Left lung (tissue), 4 donors: ENCODE measurements at regions not wholly inside any gene's neighbourhood (a gene's known extent, or its start where the extent isn't known, plus 50 kb on each side); places are given as distances from the start of the nearest gene placed in this dataset.
"Not testable (repeated sequence)": the region's sequence is repeated elsewhere in the genome, so short reads cannot be mapped to it uniquely, and the experiment has no call there.

ENCODE experiments used
- ATAC-seq: fragments of 200-7000 bp; cut with Tn5 transposase; one replicate; pipeline ENCODE4 v1.9.1; 2020; ENCODE audit warnings: moderate library complexity
- DNase-seq, 4 donors: peaks; one replicate each; pipeline ENCODE4 v3.0.0-alpha.2; 2013 to 2020
- H3K27ac ChIP-seq, 2 donors: fragments of 200-600 bp; sonication (generic) in 1 of 2; one replicate each; pipeline versions ENCODE4 v1.5.0 to v1.8.0; 2020 to 2021
- H3K27me3 ChIP-seq, 2 donors: fragments of 200-600 bp; sonication (generic) in 1 of 2; one replicate each; pipeline versions ENCODE4 v1.5.0 to v1.8.0; 2020 to 2021
- H3K36me3 ChIP-seq, 2 donors: fragments of 200-600 bp; sonication (generic) in 1 of 2; one replicate each; pipeline versions ENCODE4 v1.5.0 to v1.8.0; 2020 to 2021
- H3K4me1 ChIP-seq, 2 donors: fragments of 200-600 bp; one replicate each; pipeline ENCODE4 v1.8.0; 2021
- H3K4me3 ChIP-seq, 2 donors: fragments of 200-600 bp; sonication (generic) in 1 of 2; one replicate each; pipeline versions ENCODE4 v1.5.0 to v1.8.0; 2020 to 2021; ENCODE audit warnings: mild to moderate bottlenecking in 1 of 2
- H3K9me3 ChIP-seq, 2 donors: fragments of 200-600 bp; sonication (generic) in 1 of 2; one replicate each; pipeline versions ENCODE4 v1.5.0 to v1.8.0; 2020 to 2021
- intact Hi-C, 2 donors: fragments of 100-400 bp; cut with DNase I; formaldehyde crosslinking; loops; one replicate each; pipeline versions ENCODE4 v1.11.2 to v1.14.2; 2022
- TF ChIP-seq, protein P1 (sequence below), 2 donors: fragments of 200-600 bp; sonication (generic) in 1 of 2; IDR thresholded peaks; one replicate each; pipeline versions ENCODE4 v1.5.0 to v1.8.0; 2021; ENCODE audit warnings: antibody characterized with exemption in 2 of 2
- donor health status: DM: no; HTN: yes; CAD: no.
- donor health status: DM: no; HTN: no; CAD: no.

DNA sequence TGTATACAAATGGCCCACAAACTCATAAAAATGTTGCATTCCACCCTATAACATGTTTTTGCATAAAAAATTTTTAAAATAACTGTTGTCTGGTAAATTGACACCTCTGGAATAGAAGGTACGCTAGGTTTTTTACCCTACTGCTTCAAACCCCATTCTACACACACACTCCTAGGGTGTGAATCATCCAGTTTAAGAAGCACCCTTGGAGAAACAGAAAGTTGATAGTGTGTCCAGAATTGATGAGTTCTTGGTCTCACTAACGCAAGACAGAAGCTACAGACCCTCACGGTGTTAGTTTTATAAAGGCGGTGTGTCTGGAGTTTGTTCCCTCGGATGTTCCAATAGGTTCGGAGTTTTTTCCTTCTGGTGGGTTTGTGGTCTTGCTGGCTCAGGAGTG, 158.5 kb downstream of the KLRB1 start:
- no peaks in the 10 kb centered on the region for H3K27me3 ChIP-seq

DNA sequence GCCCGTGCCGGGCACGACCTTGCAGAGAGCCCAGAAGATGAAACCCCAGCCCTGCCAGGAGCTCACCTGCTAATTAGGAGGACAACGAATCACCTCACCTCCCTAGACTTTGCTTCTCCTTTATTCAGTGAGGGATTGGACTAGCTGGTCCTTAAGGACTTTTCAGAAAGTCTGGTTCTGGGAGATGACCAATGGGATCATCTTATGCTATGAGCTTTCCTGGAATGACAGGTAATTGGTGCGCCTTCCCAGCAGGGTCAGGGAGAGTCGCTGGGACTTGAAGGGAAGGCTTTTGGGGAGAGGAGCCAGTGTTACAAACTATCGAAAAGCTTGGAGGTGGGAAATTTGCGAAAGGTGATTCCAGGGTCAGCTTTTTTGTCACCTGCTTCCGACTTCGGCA, 159.1 kb downstream of the KLRB1 start:
- H3K27me3 ChIP-seq, H3K27ac ChIP-seq, H3K9me3 ChIP-seq, DNase-seq, H3K4me1 ChIP-seq, H3K36me3 ChIP-seq, intact Hi-C loops: not testable (repeated sequence)
- H3K4me3 ChIP-seq = peak overlapping the region; percentile 48 to 54
- ATAC-seq = peak; percentile 59

More for the DNA sequence above, 158.5 kb downstream of the KLRB1 start:
- Histone ChIP-seq H3K9me3 (no peaks in the 10 kb centered on the region), H3K27ac (no peak overlapping the region), H3K4me1 (peaks cover 0 to 5% of the 10 kb centered on the region in 2 donors), H3K36me3 (no peaks in the 10 kb centered on the region), H3K4me3 (peak overlapping the region in 1 of 2 donors; percentile 54)
- no peak for ATAC-seq
- no peak for DNase-seq
- intact Hi-C loops = no loop called here
- TF ChIP-seq, protein P1, sequence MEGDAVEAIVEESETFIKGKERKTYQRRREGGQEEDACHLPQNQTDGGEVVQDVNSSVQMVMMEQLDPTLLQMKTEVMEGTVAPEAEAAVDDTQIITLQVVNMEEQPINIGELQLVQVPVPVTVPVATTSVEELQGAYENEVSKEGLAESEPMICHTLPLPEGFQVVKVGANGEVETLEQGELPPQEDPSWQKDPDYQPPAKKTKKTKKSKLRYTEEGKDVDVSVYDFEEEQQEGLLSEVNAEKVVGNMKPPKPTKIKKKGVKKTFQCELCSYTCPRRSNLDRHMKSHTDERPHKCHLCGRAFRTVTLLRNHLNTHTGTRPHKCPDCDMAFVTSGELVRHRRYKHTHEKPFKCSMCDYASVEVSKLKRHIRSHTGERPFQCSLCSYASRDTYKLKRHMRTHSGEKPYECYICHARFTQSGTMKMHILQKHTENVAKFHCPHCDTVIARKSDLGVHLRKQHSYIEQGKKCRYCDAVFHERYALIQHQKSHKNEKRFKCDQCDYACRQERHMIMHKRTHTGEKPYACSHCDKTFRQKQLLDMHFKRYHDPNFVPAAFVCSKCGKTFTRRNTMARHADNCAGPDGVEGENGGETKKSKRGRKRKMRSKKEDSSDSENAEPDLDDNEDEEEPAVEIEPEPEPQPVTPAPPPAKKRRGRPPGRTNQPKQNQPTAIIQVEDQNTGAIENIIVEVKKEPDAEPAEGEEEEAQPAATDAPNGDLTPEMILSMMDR (IDR thresholded peaks at IDR 0.05) = no peak

DNA sequence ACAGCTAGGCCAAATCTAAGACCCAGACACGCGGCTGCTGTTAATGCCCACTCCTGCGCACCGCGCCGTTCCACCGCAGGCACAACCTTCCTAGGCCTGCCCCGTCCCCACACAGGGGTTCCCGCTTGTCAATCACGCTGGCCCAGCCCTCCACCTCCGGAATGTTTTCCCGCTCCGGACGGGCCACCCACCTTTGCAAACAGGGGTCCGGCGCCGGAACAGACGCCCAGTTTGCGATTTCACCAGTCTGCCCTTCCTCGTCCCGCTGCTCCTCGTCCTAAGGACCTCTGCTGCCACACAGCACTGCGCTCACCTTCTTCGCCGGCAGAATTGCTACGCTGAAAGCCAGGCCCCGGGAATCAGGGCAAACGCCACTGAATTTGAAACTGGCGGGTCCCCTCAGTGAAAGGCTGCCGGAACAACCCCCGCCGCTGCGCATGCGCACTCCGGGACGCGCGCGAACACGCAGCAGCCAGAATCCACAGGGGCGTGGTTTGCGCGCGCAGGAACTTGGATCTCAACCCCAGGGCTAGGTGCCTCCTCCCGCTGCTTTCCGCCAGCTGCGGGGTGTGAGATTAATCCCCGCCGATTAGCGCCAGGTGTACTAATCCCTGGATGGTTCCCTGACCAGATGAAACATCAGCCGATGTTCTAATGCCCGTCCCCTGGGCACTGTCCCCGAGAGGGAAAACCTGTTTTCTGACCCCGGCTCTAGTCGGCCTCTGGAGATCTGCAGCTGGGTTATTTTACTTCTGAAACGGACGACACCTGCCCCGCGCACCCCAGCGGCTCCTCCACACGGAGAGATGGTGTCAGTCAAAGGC, 159.7 kb downstream of the KLRB1 start:
- H3K4me1 ChIP-seq, intact Hi-C loops, H3K27me3 ChIP-seq, H3K36me3 ChIP-seq, H3K9me3 ChIP-seq: not testable (repeated sequence)
- peak; percentile 71 to 97 (median 92) for DNase-seq
- ATAC-seq = peak; percentile 94
- peak overlapping the region in 1 of 2 donors; percentile 44 for H3K27ac ChIP-seq
- peak overlapping the region; percentile 48 to 54 for H3K4me3 ChIP-seq

DNA sequence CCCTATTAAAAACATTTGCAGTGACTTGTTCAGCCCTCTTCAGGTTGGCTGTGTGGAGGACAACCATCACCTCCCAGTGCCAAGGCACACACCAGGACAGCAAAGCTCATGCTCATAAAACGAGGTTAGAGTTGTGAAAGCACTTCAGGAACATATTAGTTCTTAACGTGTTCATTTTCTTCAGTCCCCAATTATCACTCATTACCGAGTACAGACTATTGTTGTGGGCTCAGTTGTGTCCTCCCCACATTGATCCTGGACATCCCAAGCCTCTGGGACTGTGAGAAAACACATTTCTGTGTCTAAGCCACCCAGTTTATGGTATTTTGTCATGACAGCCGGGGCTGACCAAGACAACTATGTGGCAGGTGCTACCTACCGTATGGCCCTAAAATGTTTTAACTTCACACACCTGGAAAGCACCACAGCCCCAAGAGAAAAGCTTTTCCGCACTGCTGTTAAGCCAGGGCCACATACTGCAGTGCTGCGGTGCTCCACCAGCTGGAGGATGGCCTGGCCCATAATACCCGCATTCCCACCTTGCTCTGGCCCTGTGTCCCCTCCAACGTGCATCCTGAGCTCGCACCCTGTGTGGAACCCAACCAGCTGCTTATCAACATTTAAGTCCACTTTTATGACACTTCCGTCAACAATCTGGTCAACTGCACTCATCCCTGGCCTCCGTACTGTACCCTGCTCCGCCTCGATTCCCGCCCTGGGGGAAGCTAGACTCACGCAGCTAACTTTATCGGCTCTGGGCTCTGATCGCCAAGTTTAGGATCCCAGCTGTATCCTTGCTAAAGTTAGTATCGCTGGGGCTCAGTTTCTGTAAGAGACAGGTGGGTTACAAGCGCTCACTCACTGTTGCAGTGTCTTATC, 160.6 kb downstream of the KLRB1 start:
- H3K9me3 ChIP-seq, H3K27me3 ChIP-seq, H3K27ac ChIP-seq, H3K36me3 ChIP-seq, H3K4me1 ChIP-seq, intact Hi-C loops: not testable (repeated sequence)
- peak in 1 of 4 donors; percentile 46 for DNase-seq
- H3K4me3 ChIP-seq = peak overlapping the region in 1 of 2 donors; percentile 54
- peak; percentile 20 for ATAC-seq

DNA sequence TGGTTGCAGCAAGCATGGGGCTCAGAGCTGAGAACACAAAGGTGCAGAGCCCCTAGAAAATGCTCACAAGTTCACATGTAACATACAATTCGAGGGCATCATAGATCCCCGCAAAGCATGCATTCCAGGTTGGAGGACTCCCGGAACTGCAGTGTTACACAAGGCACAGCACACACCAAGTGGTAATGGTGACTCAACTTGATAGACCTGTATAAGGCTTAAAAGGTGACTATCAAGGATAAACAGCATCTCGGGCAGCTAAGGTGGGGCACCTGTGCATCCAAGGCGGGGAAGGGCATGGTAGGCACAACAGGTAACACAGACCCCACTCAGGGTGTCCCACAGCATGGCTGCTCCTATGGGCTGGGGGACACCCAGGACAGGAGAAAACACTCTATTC, 167.3 kb downstream of the KLRB1 start:
- H3K27ac ChIP-seq, H3K9me3 ChIP-seq, DNase-seq, H3K36me3 ChIP-seq, ATAC-seq, H3K4me3 ChIP-seq, intact Hi-C loops, H3K4me1 ChIP-seq, H3K27me3 ChIP-seq: not testable (repeated sequence)

DNA sequence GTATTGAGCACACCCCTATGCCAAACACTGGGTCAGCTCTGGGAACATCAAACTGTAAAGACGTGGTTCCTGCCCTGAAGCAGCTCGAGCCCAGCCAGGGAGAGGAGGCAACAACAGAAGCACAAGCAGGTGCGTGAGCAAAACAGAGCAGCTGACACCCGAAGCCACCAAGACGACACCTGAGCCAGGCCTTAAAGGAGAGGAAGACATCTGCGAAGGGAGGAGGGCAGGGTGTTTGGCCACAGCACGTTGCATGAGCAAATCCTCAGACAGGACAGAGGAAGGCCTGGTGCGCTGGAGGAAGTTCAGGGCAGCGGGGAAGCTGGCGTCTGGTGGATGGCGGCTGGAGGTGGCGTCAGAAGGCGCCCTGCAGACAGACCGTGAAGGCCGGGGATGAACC, 172.0 kb downstream of the KLRB1 start:
- H3K27ac ChIP-seq, ATAC-seq, DNase-seq, intact Hi-C loops, H3K36me3 ChIP-seq, H3K4me1 ChIP-seq, H3K4me3 ChIP-seq, H3K9me3 ChIP-seq, H3K27me3 ChIP-seq: not testable (repeated sequence)

DNA sequence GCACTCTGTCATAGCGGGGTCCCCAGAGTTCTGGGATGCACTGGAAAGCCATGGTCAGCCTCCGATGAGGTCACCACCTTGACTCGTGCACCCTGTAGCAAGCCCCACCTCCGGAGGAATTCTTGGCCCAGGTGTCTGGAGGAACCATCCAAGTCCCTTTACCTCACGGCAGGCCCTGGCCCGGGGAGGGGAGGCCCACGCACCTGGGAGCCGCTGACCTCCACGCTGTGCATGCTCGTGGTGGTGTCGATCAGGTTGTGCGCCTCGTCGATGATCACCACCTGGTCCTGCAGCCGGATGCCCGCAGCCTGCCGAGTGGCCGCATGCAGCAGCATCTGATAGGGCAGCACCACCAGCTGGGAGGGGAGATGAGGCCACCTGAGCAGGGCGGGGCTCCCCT, 177.3 kb downstream of the KLRB1 start:
- not testable (repeated sequence) for H3K4me1 ChIP-seq

DNA sequence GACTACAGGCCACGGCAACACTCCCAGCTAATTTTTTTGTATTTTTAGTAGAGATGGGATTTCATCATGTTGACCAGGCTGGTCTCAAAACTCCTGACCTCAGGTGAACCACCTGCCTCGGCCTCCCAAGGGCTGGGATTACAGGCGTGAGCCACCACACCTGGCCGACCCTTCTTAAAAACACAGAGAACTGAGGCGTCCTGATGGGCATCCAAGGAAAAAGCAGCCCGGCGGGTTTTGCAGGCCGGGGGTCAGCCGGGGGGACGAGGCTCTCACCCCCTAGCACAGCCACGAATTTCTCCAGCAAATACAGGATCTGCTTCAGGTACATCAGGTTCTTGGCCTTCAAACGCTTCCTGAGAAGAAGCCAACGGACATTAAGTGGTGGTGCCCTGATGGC, 178.9 kb downstream of the KLRB1 start:
- DNase-seq, ATAC-seq, H3K4me1 ChIP-seq, H3K36me3 ChIP-seq, H3K27ac ChIP-seq, H3K27me3 ChIP-seq, intact Hi-C loops, H3K9me3 ChIP-seq, H3K4me3 ChIP-seq: not testable (repeated sequence)

More for the DNA sequence above, 177.3 kb downstream of the KLRB1 start:
- H3K9me3 ChIP-seq, H3K4me3 ChIP-seq, ATAC-seq, DNase-seq, intact Hi-C loops, H3K27ac ChIP-seq, H3K36me3 ChIP-seq, H3K27me3 ChIP-seq: not testable (repeated sequence)

DNA sequence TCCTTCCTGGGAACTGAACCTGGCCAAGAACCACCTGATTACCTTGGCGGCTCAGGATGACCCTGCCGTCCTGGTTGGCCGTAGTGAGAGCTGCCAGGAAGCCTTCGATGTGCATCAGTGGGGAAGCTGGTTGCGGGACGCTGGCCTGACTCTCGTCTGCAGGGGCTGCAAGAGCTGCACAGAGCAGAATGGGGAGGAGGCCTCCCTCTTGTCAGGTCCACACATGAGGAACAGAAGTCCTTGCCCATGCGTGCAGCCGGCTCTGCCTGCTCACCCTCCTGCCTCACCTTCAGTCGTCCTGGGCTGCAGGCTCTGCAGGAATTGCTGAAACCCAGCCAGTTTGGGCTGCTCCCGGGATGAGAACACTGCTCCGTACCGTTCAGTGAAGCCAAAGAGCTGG, 182.3 kb downstream of the KLRB1 start:
- ATAC-seq, H3K27me3 ChIP-seq, H3K27ac ChIP-seq, H3K36me3 ChIP-seq, DNase-seq, intact Hi-C loops, H3K4me1 ChIP-seq, H3K4me3 ChIP-seq, H3K9me3 ChIP-seq: not testable (repeated sequence)

DNA sequence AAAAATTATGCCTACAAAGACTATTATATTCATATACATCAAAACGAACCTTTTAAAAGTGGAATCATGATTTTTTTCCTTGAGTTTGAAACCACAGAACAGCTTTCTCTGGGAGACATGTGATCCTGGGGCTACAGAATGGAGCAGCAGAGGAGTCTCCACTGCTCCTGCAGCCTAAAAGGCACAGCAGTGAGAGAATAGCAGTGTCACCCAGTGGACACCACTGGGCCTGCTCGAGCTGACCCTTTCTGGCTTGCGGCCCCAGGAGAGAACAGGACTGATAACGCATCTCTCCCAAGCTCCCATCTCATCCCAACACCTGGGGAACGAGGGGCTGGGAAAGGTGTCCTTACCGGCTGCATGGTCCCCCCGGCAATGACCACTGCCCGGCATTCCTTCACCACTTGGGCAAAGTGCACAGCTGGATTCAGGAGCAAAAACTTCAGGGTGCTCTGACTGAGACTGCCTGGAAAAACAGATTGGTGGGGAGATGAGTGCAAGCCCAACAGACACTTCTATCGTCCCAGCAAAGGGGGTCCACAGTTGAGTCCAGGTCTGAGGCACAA, 183.5 kb downstream of the KLRB1 start:
- H3K27me3 ChIP-seq, intact Hi-C loops, ATAC-seq, DNase-seq, H3K27ac ChIP-seq, H3K4me1 ChIP-seq, H3K36me3 ChIP-seq, H3K9me3 ChIP-seq, H3K4me3 ChIP-seq: not testable (repeated sequence)

DNA sequence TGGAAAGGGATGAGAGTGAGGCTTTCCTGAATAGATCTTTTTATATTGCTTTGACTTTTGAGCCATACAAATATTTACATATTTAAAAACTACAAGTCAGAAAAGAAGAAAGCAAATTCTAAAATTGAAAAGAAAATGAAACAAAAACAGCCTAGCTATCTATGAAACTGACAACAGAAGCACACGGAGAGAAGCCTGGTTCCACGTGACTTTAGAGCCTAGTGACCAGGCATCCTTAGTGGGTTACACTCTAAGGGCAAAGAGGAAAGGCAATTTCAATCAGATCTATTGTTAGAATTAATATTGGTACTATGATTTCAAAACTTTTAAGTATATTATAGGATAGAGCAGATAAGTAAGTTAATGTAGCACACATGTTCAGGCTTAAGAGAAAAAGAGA, 185.0 kb downstream of the KLRB1 start:
- intact Hi-C loops, H3K9me3 ChIP-seq, H3K36me3 ChIP-seq, H3K4me1 ChIP-seq, H3K27ac ChIP-seq, H3K4me3 ChIP-seq, H3K27me3 ChIP-seq, ATAC-seq, DNase-seq: not testable (repeated sequence)

DNA sequence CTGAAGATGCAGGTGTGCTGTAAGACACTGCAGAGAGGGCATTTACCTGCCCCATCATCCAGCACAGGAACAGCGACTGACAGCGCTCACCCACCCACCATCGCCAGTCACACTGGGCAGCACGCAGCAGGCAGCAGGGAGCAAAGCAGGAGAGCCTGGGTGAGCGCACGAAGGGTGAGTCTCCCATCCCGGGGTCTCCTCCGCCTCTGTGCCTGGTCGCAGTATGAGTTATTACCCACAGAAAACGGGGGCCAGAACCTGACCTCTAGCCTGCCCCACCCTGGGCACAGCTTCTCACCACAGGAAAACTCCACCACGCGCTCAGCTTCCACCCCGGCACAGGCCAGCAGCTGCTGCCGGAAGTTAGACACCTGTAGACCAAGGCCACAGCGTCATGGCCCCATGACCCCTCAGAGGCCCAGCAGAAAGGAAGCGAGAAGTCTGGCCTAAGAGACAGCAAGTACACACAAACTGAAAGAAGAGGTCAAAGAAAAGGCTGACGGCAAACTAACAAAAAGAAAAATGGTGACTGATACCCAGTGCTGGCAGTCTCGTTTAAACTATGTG, 186.1 kb downstream of the KLRB1 start:
- DNase-seq, H3K27me3 ChIP-seq, H3K4me3 ChIP-seq, H3K27ac ChIP-seq, ATAC-seq, intact Hi-C loops, H3K9me3 ChIP-seq, H3K4me1 ChIP-seq, H3K36me3 ChIP-seq: not testable (repeated sequence)
